ENCODE measurements at regions not wholly inside any gene's neighbourhood (a gene's known extent, or its start where the extent isn't known, plus 50 kb on each side); places are given as distances from the start of the nearest gene placed in this dataset.
A peak's percentile ranks its signal among the peaks of the same experiment; 100 is the strongest.

DNA sequence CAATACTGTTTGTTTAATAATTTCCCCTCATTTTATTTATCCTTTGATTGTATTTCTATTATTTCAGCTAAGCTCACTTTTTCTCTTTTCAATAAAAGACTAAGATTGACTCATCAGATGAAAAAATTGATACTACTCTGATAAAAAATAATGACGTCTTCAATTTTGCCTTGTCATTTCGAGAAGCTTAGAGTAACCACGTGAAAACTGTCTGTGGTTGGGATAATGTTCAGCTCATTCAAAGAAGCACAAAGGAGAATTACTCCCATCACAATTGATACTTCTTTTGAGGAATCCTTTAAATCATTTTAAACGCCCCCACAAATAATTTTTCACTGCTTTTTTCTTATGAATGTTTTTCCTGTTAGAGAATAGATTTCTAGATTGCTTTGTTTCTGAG, 318.7 kb upstream of the SLITRK1 start:
- Histone ChIP-seq H3K4me2 (ENCODE audit: low read length) (no peak overlapping the region), H3K9ac (ENCODE audit: low read length) (no peak overlapping the region), H3K27ac (ENCODE audit: low read length) (no peak overlapping the region), H3F3A (ENCODE audit: low read length, unreplicated experiment) (no peaks in the 10 kb centered on the region), H3K79me2 (ENCODE audit: low read length) (no peaks in the 10 kb centered on the region), H3K9me2 (replicated peaks; ENCODE audit: low read length) (no peaks in the 10 kb centered on the region), H3K4me1 (ENCODE audit: insufficient read depth, low read length) (no peaks in the 10 kb centered on the region), H2AFZ (ENCODE audit: low read length) (no peak overlapping the region), H4K20me1 (ENCODE audit: low read length) (no peaks in the 10 kb centered on the region), H3K4me3 (ENCODE audit: low read length) (no peak overlapping the region), H3K9me3 (ENCODE audit: low read length) (no peaks in the 10 kb centered on the region), H3K27me3 (ENCODE audit: low read length) (no peaks in the 10 kb centered on the region), H3K36me3 (ENCODE audit: low read depth, low read length) (no peaks in the 10 kb centered on the region)
- POLR2A ChIA-PET (ENCODE audit: unreplicated experiment), result no interaction called here
- no peak for DNase-seq
- ATAC-seq, result no peak
- no peak for TF ChIP-seq EZH2phosphoT487 (IDR thresholded peaks at IDR 0.05; ENCODE audit: borderline replicate concordance, low read length)
- TF ChIP-seq EZH2 (IDR thresholded peaks at IDR 0.05; ENCODE audit: low read length, unreplicated experiment), result no peak
- TF ChIP-seq, protein P1, sequence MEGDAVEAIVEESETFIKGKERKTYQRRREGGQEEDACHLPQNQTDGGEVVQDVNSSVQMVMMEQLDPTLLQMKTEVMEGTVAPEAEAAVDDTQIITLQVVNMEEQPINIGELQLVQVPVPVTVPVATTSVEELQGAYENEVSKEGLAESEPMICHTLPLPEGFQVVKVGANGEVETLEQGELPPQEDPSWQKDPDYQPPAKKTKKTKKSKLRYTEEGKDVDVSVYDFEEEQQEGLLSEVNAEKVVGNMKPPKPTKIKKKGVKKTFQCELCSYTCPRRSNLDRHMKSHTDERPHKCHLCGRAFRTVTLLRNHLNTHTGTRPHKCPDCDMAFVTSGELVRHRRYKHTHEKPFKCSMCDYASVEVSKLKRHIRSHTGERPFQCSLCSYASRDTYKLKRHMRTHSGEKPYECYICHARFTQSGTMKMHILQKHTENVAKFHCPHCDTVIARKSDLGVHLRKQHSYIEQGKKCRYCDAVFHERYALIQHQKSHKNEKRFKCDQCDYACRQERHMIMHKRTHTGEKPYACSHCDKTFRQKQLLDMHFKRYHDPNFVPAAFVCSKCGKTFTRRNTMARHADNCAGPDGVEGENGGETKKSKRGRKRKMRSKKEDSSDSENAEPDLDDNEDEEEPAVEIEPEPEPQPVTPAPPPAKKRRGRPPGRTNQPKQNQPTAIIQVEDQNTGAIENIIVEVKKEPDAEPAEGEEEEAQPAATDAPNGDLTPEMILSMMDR (conservative IDR thresholded peaks at IDR 0.05; ENCODE audit: low read depth, low read length), result no peak
- BruUV-seq (replicated peaks), result no TSS peak
- intact Hi-C loops (cut with micrococcal nuclease), result no loop called here
- CTCF ChIA-PET, result no interaction called here

DNA sequence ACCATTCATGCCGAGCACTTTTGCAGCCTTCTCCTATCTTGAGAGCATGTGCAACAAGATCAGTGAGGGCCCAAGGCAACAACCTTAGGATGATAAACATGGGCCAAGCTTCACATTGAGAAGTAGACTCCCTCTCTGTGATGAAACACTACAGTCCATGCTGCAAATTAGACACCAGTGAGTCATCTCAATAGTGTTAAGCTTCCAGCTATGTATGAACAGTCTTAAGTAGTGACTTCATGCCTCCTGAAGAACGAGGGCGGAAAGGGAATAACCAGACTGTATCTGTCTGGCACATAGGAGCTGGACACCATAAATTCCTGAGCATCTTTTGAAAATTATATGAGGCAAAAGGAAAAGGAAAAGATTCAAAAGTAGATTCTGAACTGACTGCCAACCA, 309.9 kb upstream of the SLITRK1 start:
- no peak overlapping the region for H3K9ac ChIP-seq (ENCODE audit: low read length)
- H3K27ac ChIP-seq (ENCODE audit: low read length), result no peak overlapping the region
- H3K4me1 ChIP-seq (ENCODE audit: insufficient read depth, low read length), result no peaks in the 10 kb centered on the region
- no peak for TF ChIP-seq EZH2 (IDR thresholded peaks at IDR 0.05; ENCODE audit: low read length, unreplicated experiment)
- no peak for TF ChIP-seq EZH2phosphoT487 (IDR thresholded peaks at IDR 0.05; ENCODE audit: borderline replicate concordance, low read length)
- TF ChIP-seq, protein P1 (conservative IDR thresholded peaks at IDR 0.05; ENCODE audit: low read depth, low read length), result no peak
- no peaks in the 10 kb centered on the region for H3K9me2 ChIP-seq (replicated peaks; ENCODE audit: low read length)
- ChIA-PET CTCF (no interaction called here), POLR2A (ENCODE audit: unreplicated experiment) (no interaction called here)
- H3K4me3 ChIP-seq (ENCODE audit: low read length), result no peak overlapping the region
- H3K79me2 ChIP-seq (ENCODE audit: low read length), result no peaks in the 10 kb centered on the region
- no peaks in the 10 kb centered on the region for H3K9me3 ChIP-seq (ENCODE audit: low read length)
- H3F3A ChIP-seq (ENCODE audit: low read length, unreplicated experiment), result no peaks in the 10 kb centered on the region
- no peaks in the 10 kb centered on the region for H3K36me3 ChIP-seq (ENCODE audit: low read depth, low read length)
- no peak overlapping the region for H2AFZ ChIP-seq (ENCODE audit: low read length)
- BruUV-seq (replicated peaks), result no TSS peak
- intact Hi-C loops (cut with micrococcal nuclease), result no loop called here
- H3K27me3 ChIP-seq (ENCODE audit: low read length), result no peaks in the 10 kb centered on the region
- H3K4me2 ChIP-seq (ENCODE audit: low read length), result no peak overlapping the region
- DNase-seq (peak; percentile 9), ATAC-seq (no peak)
- H4K20me1 ChIP-seq (ENCODE audit: low read length), result no peaks in the 10 kb centered on the region

DNA sequence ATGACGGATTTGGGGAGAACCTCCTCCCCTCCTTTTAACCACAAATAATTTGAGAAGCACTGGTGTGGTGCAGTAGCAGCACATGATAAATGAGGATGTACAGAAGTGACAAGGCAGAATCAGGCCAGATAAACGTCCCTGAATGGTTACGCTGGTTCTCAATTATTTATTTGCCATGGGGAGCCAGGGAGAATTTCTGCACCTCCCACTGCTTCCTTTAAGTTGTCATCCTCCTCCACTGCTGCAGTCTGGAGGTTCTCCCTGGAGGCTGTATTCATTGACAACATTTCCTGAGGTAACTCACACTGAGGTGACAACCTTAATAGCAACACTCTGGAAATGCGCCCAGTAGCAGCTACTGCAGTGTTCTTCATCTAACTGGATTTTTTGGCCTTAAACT, 308.9 kb upstream of the SLITRK1 start:
- DNase-seq (no peak), ATAC-seq (no peak)
- Histone ChIP-seq H3K9me2 (replicated peaks; ENCODE audit: low read length) (no peaks in the 10 kb centered on the region), H3F3A (ENCODE audit: low read length, unreplicated experiment) (no peaks in the 10 kb centered on the region), H3K9ac (ENCODE audit: low read length) (no peak overlapping the region), H3K36me3 (ENCODE audit: low read depth, low read length) (no peaks in the 10 kb centered on the region), H3K27me3 (ENCODE audit: low read length) (no peaks in the 10 kb centered on the region), H3K4me1 (ENCODE audit: insufficient read depth, low read length) (no peaks in the 10 kb centered on the region), H2AFZ (ENCODE audit: low read length) (no peak overlapping the region), H3K79me2 (ENCODE audit: low read length) (no peaks in the 10 kb centered on the region), H3K4me2 (ENCODE audit: low read length) (no peak overlapping the region), H3K9me3 (ENCODE audit: low read length) (no peaks in the 10 kb centered on the region), H3K4me3 (ENCODE audit: low read length) (no peak overlapping the region), H3K27ac (ENCODE audit: low read length) (no peak overlapping the region), H4K20me1 (ENCODE audit: low read length) (no peaks in the 10 kb centered on the region)
- no TSS peak for BruUV-seq (replicated peaks)
- ChIA-PET CTCF (no interaction called here), POLR2A (ENCODE audit: unreplicated experiment) (no interaction called here)
- TF ChIP-seq EZH2 (IDR thresholded peaks at IDR 0.05; ENCODE audit: low read length, unreplicated experiment) (no peak), EZH2phosphoT487 (IDR thresholded peaks at IDR 0.05; ENCODE audit: borderline replicate concordance, low read length) (no peak)
- TF ChIP-seq, protein P1 (conservative IDR thresholded peaks at IDR 0.05; ENCODE audit: low read depth, low read length), result no peak
- intact Hi-C loops (cut with micrococcal nuclease), result no loop called here
